HG03045 (cell line): ENCODE measurements at regions not wholly inside any gene's neighbourhood (a gene's known extent, or its start where the extent isn't known, plus 50 kb on each side); places are given as distances from the start of the nearest gene placed in this dataset.
"Not testable (repeated sequence)": the region's sequence is repeated elsewhere in the genome, so short reads cannot be mapped to it uniquely, and the experiment has no call there.

Experiments
- ATAC-seq: cut with Tn5 transposase; IDR thresholded peaks from one replicate; pipeline ENCODE4 v1.9.1; 2021; ENCODE audit warnings: mild to moderate bottlenecking, moderate library complexity; ENCODE audit not compliant: unreplicated experiment

- no peak for ATAC-seq
Measured at GRCh38 chr4:94011190-94011589, 182.6 kb downstream of the ATOH1 start.

- ATAC-seq = no peak
Measured at GRCh38 chr4:94014484-94015136, 186.1 kb downstream of the ATOH1 start.

- no peak for ATAC-seq
Measured at GRCh38 chr4:94015956-94016355, 187.4 kb downstream of the ATOH1 start.

- no peak for ATAC-seq
Measured at GRCh38 chr4:94032754-94033153, 174.9 kb upstream of the SMARCAD1 start.

- ATAC-seq = no peak
Measured at GRCh38 chr4:94036964-94037363, 170.7 kb upstream of the SMARCAD1 start.

GRCh38 chr4:94038195-94038594 lies 169.5 kb upstream of the SMARCAD1 start:
- ATAC-seq = no peak

- ATAC-seq = no peak
Measured at GRCh38 chr4:94039226-94039625, 168.4 kb upstream of the SMARCAD1 start.

GRCh38 chr4:94044471-94044870 lies 163.2 kb upstream of the SMARCAD1 start:
- not testable (repeated sequence) for ATAC-seq

GRCh38 chr4:94063084-94063483 lies 144.6 kb upstream of the SMARCAD1 start:
- ATAC-seq = no peak

- no peak for ATAC-seq
Measured at GRCh38 chr4:94068753-94069719, 138.6 kb upstream of the SMARCAD1 start.

GRCh38 chr4:94076498-94076897 lies 131.2 kb upstream of the SMARCAD1 start:
- ATAC-seq = no peak

- ATAC-seq = no peak
Measured at GRCh38 chr4:94084155-94084554, 123.5 kb upstream of the SMARCAD1 start.

GRCh38 chr4:94099141-94099540 lies 108.5 kb upstream of the SMARCAD1 start:
- ATAC-seq = not testable (repeated sequence)

- no peak for ATAC-seq
Measured at GRCh38 chr4:94112644-94113043, 95.0 kb upstream of the SMARCAD1 start.

GRCh38 chr4:94115687-94116086 lies 92.0 kb upstream of the SMARCAD1 start:
- no peak for ATAC-seq

- no peak for ATAC-seq
Measured at GRCh38 chr4:94116842-94117241, 90.8 kb upstream of the SMARCAD1 start.

GRCh38 chr4:94126669-94127068 lies 81.0 kb upstream of the SMARCAD1 start:
- ATAC-seq = no peak

GRCh38 chr4:94127707-94128328 lies 79.8 kb upstream of the SMARCAD1 start:
- ATAC-seq = no peak

- ATAC-seq = no peak
Measured at GRCh38 chr4:94131212-94131611, 76.5 kb upstream of the SMARCAD1 start.

- ATAC-seq = no peak
Measured at GRCh38 chr4:94135701-94136100, 72.0 kb upstream of the SMARCAD1 start.

GRCh38 chr4:94139931-94140612 lies 67.6 kb upstream of the SMARCAD1 start:
- no peak for ATAC-seq
